ENCODE measurements at regions not wholly inside any gene's neighbourhood (a gene's known extent, or its start where the extent isn't known, plus 50 kb on each side); places are given as distances from the start of the nearest gene placed in this dataset.

GRCh38 chr11:95545116-95545875 lies 244.3 kb downstream of the FAM76B start:
- no peak for DNase-seq

- DNase-seq = no peak
Measured at GRCh38 chr11:95544095-95544856, 245.3 kb downstream of the FAM76B start.

- no peak for DNase-seq
Measured at GRCh38 chr11:95542868-95543551, 246.6 kb downstream of the FAM76B start.

- no peak for DNase-seq
Measured at GRCh38 chr11:95541715-95542114, 247.9 kb downstream of the FAM76B start.

GRCh38 chr11:95536047-95536690 lies 253.4 kb downstream of the FAM76B start:
- no peak for DNase-seq

- no peak for DNase-seq
Measured at GRCh38 chr11:95534809-95535208, 254.8 kb downstream of the FAM76B start.

GRCh38 chr11:95534226-95534625 lies 255.4 kb downstream of the FAM76B start:
- DNase-seq = no peak

GRCh38 chr11:95531116-95531515 lies 258.5 kb downstream of the FAM76B start:
- DNase-seq = no peak

- DNase-seq = no peak
Measured at GRCh38 chr11:95524314-95525036, 265.1 kb downstream of the FAM76B start.

- no peak for DNase-seq
Measured at GRCh38 chr11:95522874-95523273, 266.7 kb downstream of the FAM76B start.

- DNase-seq = no peak
Measured at GRCh38 chr11:95521862-95522261, 267.7 kb downstream of the FAM76B start.

- no peak for DNase-seq
Measured at GRCh38 chr11:95521133-95521542, 268.4 kb downstream of the FAM76B start.

- DNase-seq = no peak
Measured at GRCh38 chr11:95520369-95521132, 269.0 kb downstream of the FAM76B start.

GRCh38 chr11:95519912-95520311 lies 269.7 kb downstream of the FAM76B start:
- no peak for DNase-seq

GRCh38 chr11:95517453-95517852 lies 272.1 kb downstream of the FAM76B start:
- DNase-seq = no peak

GRCh38 chr11:95516786-95517185 lies 272.8 kb downstream of the FAM76B start:
- no peak for DNase-seq

GRCh38 chr11:95516175-95516574 lies 273.4 kb downstream of the FAM76B start:
- no peak for DNase-seq

- no peak for DNase-seq
Measured at GRCh38 chr11:95515371-95515770, 274.2 kb downstream of the FAM76B start.

GRCh38 chr11:95514416-95515110 lies 275.0 kb downstream of the FAM76B start:
- DNase-seq = no peak

GRCh38 chr11:95512682-95513081 lies 276.9 kb downstream of the FAM76B start:
- DNase-seq = no peak

- DNase-seq = peak; percentile 3
Measured at GRCh38 chr11:95512177-95512576, 277.4 kb downstream of the FAM76B start.
